Mesenchymal stem cell (in vitro differentiated cells and primary cell): ENCODE measurements at regions not wholly inside any gene's neighbourhood (a gene's known extent, or its start where the extent isn't known, plus 50 kb on each side); places are given as distances from the start of the nearest gene placed in this dataset.
"Not testable (repeated sequence)": the region's sequence is repeated elsewhere in the genome, so short reads cannot be mapped to it uniquely, and the experiment has no call there.

Experiments used
- DNase-seq: peaks from one replicate; pipeline ENCODE4 v3.0.0-alpha.2; 2013
- H2AFZ ChIP-seq: one replicate; pipeline ENCODE4 v1.6.1; 2013; ENCODE audit warnings: low read depth, mild to moderate bottlenecking, control low read depth, inconsistent platforms, low read length, moderate library complexity
- H2AK5ac ChIP-seq: 2 replicates; pipeline ENCODE4 v1.6.1; 2013; ENCODE audit warnings: low read length, moderate library complexity, mild to moderate bottlenecking, inconsistent platforms; ENCODE audit not compliant: severe bottlenecking
- H2BK120ac ChIP-seq: one replicate; pipeline ENCODE4 v1.6.1; 2013; ENCODE audit warnings: low read depth, mild to moderate bottlenecking, inconsistent platforms, low read length, moderate library complexity
- H2BK12ac ChIP-seq, 2 experiments: one replicate each; pipeline ENCODE4 v1.6.1; 2013; ENCODE audit warnings: inconsistent platforms in 2 of 2, low read length in 2 of 2, mild to moderate bottlenecking in 2 of 2, moderate library complexity in 2 of 2, control low read depth in 1 of 2
- H2BK15ac ChIP-seq: one replicate; pipeline ENCODE4 v1.6.1; 2013; ENCODE audit warnings: mild to moderate bottlenecking, low read depth, inconsistent platforms; ENCODE audit not compliant: poor library complexity, severe bottlenecking
- H2BK5ac ChIP-seq: 2 replicates; pipeline ENCODE4 v1.6.1; 2013; ENCODE audit warnings: low read depth, mild to moderate bottlenecking, low read length, control low read depth, inconsistent platforms; ENCODE audit not compliant: poor library complexity, severe bottlenecking
- H3K14ac ChIP-seq, 2 experiments: one replicate each; pipeline ENCODE4 v1.6.1; 2013; ENCODE audit warnings: inconsistent platforms in 2 of 2, low read length in 2 of 2, control low read depth in 1 of 2, mild to moderate bottlenecking in 1 of 2, moderate library complexity in 1 of 2
- H3K18ac ChIP-seq, 2 experiments: one replicate each; pipeline ENCODE4 v1.6.1; 2013; ENCODE audit warnings: inconsistent platforms in 2 of 2, low read length in 2 of 2, control low read depth in 1 of 2, low read depth in 1 of 2, mild to moderate bottlenecking in 1 of 2
- H3K23ac ChIP-seq, 2 experiments: one replicate each; pipeline ENCODE4 v1.6.1; 2013; ENCODE audit warnings: inconsistent platforms in 2 of 2, low read length in 2 of 2, mild to moderate bottlenecking in 2 of 2, moderate library complexity in 2 of 2, control low read depth in 1 of 2
- H3K27ac ChIP-seq: 2 replicates; pipeline ENCODE4 v1.5.1; 2013; ENCODE audit warnings: mild to moderate bottlenecking, moderate library complexity, low read length, control low read depth, inconsistent platforms; ENCODE audit not compliant: poor library complexity, severe bottlenecking
- H3K27me3 ChIP-seq, 2 experiments: 2 replicates each; pipeline versions ENCODE4 v1.6.1 to v1.7.0; 2013; ENCODE audit warnings: low read length in 2 of 2, mild to moderate bottlenecking in 2 of 2, moderate library complexity in 2 of 2, control low read depth in 1 of 2, inconsistent platforms in 1 of 2; ENCODE audit not compliant: control insufficient read depth in 1 of 2, insufficient read depth in 1 of 2
- H3K36me3 ChIP-seq, 2 experiments: 2 replicates each; pipeline versions ENCODE4 v1.6.1 to v1.7.0; 2013; ENCODE audit warnings: low read length in 2 of 2, control low read depth in 1 of 2, inconsistent platforms in 1 of 2, low read depth in 1 of 2, mild to moderate bottlenecking in 1 of 2; ENCODE audit not compliant: insufficient read depth in 2 of 2, control insufficient read depth in 1 of 2
- H3K4ac ChIP-seq, 2 experiments: one replicate each; pipeline ENCODE4 v1.6.1; 2013; ENCODE audit warnings: inconsistent platforms in 2 of 2, low read length in 2 of 2, mild to moderate bottlenecking in 2 of 2, moderate library complexity in 2 of 2, control low read depth in 1 of 2, low read depth in 1 of 2
- H3K4me1 ChIP-seq: 2 replicates; pipeline ENCODE4 v1.6.1; 2013; ENCODE audit warnings: low read depth, low read length, control low read depth; ENCODE audit not compliant: control insufficient read depth, insufficient read depth
- H3K4me2 ChIP-seq: 2 replicates; pipeline ENCODE4 v1.6.1; 2013; ENCODE audit warnings: low read length, mild to moderate bottlenecking, inconsistent platforms; ENCODE audit not compliant: poor library complexity, severe bottlenecking
- H3K4me3 ChIP-seq, 2 experiments: 2 replicates each; pipeline versions ENCODE4 v1.5.1 to v1.7.0; 2013; ENCODE audit warnings: low read length in 2 of 2, mild to moderate bottlenecking in 2 of 2, control low read depth in 1 of 2, low read depth in 1 of 2; ENCODE audit not compliant: insufficient read depth in 1 of 2
- H3K79me1 ChIP-seq: replicated peaks from 2 replicates; pipeline ENCODE4 v1.6.1; 2013; ENCODE audit warnings: mild to moderate bottlenecking, control low read depth, low read length, inconsistent platforms; ENCODE audit not compliant: poor library complexity, severe bottlenecking
- H3K9ac ChIP-seq: 2 replicates; pipeline ENCODE4 v1.7.0; 2013; ENCODE audit warnings: mild to moderate bottlenecking, low read length, moderate library complexity
- H3K9me3 ChIP-seq: 2 replicates; pipeline ENCODE4 v1.7.0; 2013; ENCODE audit warnings: mild to moderate bottlenecking, low read length; ENCODE audit not compliant: control insufficient read depth
- H4K8ac ChIP-seq: one replicate; pipeline ENCODE4 v1.6.1; 2013; ENCODE audit warnings: inconsistent platforms, mild to moderate bottlenecking, low read length, moderate library complexity
- H4K91ac ChIP-seq: one replicate; pipeline ENCODE4 v1.6.1; 2013; ENCODE audit warnings: mild to moderate bottlenecking, low read length, inconsistent platforms
- WGBS: methylation state at CpG from one replicate; pipeline ENCODE4 v1.1.7; 2013; ENCODE audit warnings: mixed read lengths; 5-methylcytosine and 5-hydroxymethylcytosine counted together

DNA sequence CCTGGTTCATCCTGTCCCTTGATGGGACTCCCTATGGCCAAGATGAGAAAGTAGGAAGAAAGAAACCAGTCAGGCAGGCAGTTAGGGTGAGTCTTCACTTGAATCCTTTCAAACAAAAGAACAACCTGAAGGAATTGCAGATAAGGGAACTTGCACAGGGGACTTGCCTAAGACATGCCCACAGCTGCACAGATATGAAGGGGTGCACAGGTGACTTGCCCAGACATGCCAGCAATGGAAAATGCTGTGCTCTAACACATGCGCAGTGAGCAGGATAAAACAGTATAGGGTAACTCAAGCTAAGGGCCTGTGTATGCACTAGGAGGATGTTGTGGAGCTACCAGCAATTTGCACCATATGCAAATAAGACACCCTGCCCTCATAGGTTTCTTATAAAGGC, 404.6 kb upstream of the USP9Y start:
- WGBS = no CpG with 5 or more reads among the region's 1 CpG

DNA sequence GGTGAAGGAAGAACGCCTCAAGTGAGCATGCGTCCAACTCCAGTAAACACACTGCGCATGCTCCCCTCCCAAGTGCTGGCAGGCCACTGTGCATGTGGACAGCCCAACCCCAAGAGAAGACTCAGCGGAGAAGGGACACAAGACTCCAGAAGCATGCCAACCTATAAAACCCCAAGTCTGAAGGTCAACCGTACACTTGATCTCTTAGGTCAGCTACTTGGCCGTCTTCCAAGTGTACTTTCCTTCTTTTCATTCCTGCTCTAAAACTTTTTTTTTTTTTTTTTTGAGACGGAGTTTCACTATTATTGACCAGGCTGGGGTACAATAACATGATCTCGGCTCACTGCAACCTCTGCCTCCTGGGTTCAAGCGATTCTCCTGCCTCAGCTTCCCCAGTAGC, 401.2 kb upstream of the USP9Y start:
- WGBS = 63% methylated on average over 3 of the region's 9 CpGs
- not testable (repeated sequence) for H3K27me3 ChIP-seq, H3K4me3 ChIP-seq, H2BK120ac ChIP-seq, H3K36me3 ChIP-seq, H2BK5ac ChIP-seq, H3K18ac ChIP-seq, H3K27ac ChIP-seq, H4K91ac ChIP-seq, H2AFZ ChIP-seq, H4K8ac ChIP-seq, H3K4me2 ChIP-seq, H3K14ac ChIP-seq, H2AK5ac ChIP-seq, H3K23ac ChIP-seq, DNase-seq, H3K79me1 ChIP-seq, H2BK15ac ChIP-seq, H3K4ac ChIP-seq, H3K9ac ChIP-seq, H3K4me1 ChIP-seq, H2BK12ac ChIP-seq, H3K9me3 ChIP-seq

More for the DNA sequence above, 404.6 kb upstream of the USP9Y start:
- Histone ChIP-seq H3K4me2 (no peak overlapping the region), H2AFZ (no peak overlapping the region), H2BK5ac (no peak overlapping the region), H3K14ac (no peak overlapping the region), H2AK5ac (no peak overlapping the region), H2BK12ac (no peak overlapping the region), H4K91ac (no peak overlapping the region), H2BK15ac (no peak overlapping the region), H3K36me3 (no peaks in the 10 kb centered on the region), H3K27me3 (no peaks in the 10 kb centered on the region), H3K4me1 (no peaks in the 10 kb centered on the region), H3K9ac (no peak overlapping the region), H3K79me1 (no peaks in the 10 kb centered on the region), H3K9me3 (no peaks in the 10 kb centered on the region), H3K18ac (no peak overlapping the region), H2BK120ac (no peak overlapping the region), H4K8ac (no peak overlapping the region), H3K27ac (no peak overlapping the region), H3K4ac (no peak overlapping the region), H3K4me3 (no peak overlapping the region), H3K23ac (no peak overlapping the region)
- DNase-seq = no peak

DNA sequence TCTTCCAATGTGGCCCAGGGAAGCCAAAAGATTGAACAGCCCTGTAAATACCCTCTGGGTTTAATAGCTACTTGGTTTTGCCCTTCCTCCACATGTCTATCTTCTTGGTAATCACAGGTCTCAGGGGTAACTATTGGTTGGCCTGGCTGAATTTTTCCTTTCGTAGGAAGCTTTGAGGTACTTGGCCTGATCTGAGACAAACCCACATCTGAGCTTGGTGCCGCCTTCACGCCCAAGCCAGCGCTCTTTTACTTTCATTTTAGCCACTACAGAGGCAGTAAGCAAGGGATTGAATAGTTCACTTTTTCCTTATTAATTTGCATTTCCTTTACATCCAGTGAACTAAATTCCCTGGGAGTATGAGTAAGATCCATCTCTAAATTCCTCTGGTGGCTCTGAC, 397.6 kb upstream of the USP9Y start:
- Histone ChIP-seq H3K4me1 (no peaks in the 10 kb centered on the region), H3K18ac (no peak overlapping the region), H4K8ac (no peak overlapping the region), H2BK12ac (no peak overlapping the region), H3K4me2 (no peak overlapping the region), H3K9ac (no peak overlapping the region), H3K79me1 (no peaks in the 10 kb centered on the region), H2BK15ac (no peak overlapping the region), H3K4me3 (no peak overlapping the region), H2AFZ (no peak overlapping the region), H3K36me3 (no peaks in the 10 kb centered on the region), H2BK120ac (no peak overlapping the region), H3K14ac (no peak overlapping the region), H3K27me3 (no peaks in the 10 kb centered on the region), H3K27ac (no peak overlapping the region), H2AK5ac (no peak overlapping the region), H3K4ac (no peak overlapping the region), H4K91ac (no peak overlapping the region), H3K9me3 (no peaks in the 10 kb centered on the region), H3K23ac (no peak overlapping the region), H2BK5ac (no peak overlapping the region)
- DNase-seq = no peak
- 56% methylated on average over 1 of the region's 4 CpGs for WGBS

DNA sequence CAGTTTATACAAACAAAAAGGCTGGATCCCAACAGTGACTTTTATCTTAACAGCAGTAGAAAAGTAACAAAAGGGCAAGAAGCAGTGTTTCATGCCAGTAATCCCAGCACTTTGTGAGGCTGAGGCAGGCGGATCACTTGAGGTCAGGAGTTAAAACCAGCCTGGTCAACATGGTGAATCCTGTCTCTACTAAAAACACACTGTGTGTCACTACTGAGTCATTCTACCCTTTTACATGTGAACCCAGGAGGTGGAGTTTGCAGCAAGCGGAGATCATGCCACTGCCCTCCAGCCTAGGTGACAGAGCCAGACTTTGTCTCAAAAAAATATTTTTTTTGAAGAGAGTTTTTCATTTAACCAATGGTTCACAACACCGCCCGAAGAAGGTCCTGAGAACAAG, 395.6 kb upstream of the USP9Y start:
- H3K9me3 ChIP-seq = no peaks in the 10 kb centered on the region
- no peak for DNase-seq
- 61% methylated on average over 3 of the region's 4 CpGs for WGBS
- no peak overlapping the region for H3K18ac ChIP-seq
- no peak overlapping the region for H4K8ac ChIP-seq
- no peak overlapping the region for H2BK120ac ChIP-seq
- H3K14ac ChIP-seq = no peak overlapping the region
- no peak overlapping the region for H3K9ac ChIP-seq
- H3K79me1 ChIP-seq = no peaks in the 10 kb centered on the region
- H3K27ac ChIP-seq = no peak overlapping the region
- H2AFZ ChIP-seq = no peak overlapping the region
- no peak overlapping the region for H3K23ac ChIP-seq
- H3K4ac ChIP-seq = no peak overlapping the region
- H3K4me1 ChIP-seq = no peaks in the 10 kb centered on the region
- no peak overlapping the region for H3K4me2 ChIP-seq
- H2BK5ac ChIP-seq = no peak overlapping the region
- no peaks in the 10 kb centered on the region for H3K27me3 ChIP-seq
- H4K91ac ChIP-seq = no peak overlapping the region
- no peaks in the 10 kb centered on the region for H3K36me3 ChIP-seq
- no peak overlapping the region for H3K4me3 ChIP-seq
- no peak overlapping the region for H2BK15ac ChIP-seq
- no peak overlapping the region for H2BK12ac ChIP-seq
- no peak overlapping the region for H2AK5ac ChIP-seq
